ENCODE measurements at regions not wholly inside any gene's neighbourhood (a gene's known extent, or its start where the extent isn't known, plus 50 kb on each side); places are given as distances from the start of the nearest gene placed in this dataset.

- TF ChIP-seq, protein P1, sequence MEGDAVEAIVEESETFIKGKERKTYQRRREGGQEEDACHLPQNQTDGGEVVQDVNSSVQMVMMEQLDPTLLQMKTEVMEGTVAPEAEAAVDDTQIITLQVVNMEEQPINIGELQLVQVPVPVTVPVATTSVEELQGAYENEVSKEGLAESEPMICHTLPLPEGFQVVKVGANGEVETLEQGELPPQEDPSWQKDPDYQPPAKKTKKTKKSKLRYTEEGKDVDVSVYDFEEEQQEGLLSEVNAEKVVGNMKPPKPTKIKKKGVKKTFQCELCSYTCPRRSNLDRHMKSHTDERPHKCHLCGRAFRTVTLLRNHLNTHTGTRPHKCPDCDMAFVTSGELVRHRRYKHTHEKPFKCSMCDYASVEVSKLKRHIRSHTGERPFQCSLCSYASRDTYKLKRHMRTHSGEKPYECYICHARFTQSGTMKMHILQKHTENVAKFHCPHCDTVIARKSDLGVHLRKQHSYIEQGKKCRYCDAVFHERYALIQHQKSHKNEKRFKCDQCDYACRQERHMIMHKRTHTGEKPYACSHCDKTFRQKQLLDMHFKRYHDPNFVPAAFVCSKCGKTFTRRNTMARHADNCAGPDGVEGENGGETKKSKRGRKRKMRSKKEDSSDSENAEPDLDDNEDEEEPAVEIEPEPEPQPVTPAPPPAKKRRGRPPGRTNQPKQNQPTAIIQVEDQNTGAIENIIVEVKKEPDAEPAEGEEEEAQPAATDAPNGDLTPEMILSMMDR (conservative IDR thresholded peaks at IDR 0.05): no peak
- no peak overlapping the region for H3K27ac ChIP-seq (ENCODE audit: low read depth, low read length)
- no peak for DNase-seq
- H3K9me3 ChIP-seq (ENCODE audit: control insufficient read depth, low read length): no peaks in the 10 kb centered on the region
- WGBS, 2 experiments (ENCODE audit: insufficient coverage in 1 of 2, insufficient read length in 1 of 2): 100% methylated on average over 2 of the region's 2 CpGs; no CpG with 5 or more reads in 1 of the 2 experiments
- no peaks in the 10 kb centered on the region for H3K4me1 ChIP-seq (ENCODE audit: control insufficient read depth, insufficient read depth, low read length)
- no peak overlapping the region for H3K27ac Mint-ChIP-seq
- H3K27me3 ChIP-seq (ENCODE audit: control insufficient read depth, insufficient read depth, low read length, poor library complexity, severe bottlenecking): no peaks in the 10 kb centered on the region
- peaks cover 2% of the 10 kb centered on the region for H3K27me3 Mint-ChIP-seq (ENCODE audit: insufficient read depth)
- H3K4me3 Mint-ChIP-seq: no peak overlapping the region
- no peak overlapping the region for H3K4me3 ChIP-seq (ENCODE audit: low read length)
- H3K36me3 Mint-ChIP-seq (ENCODE audit: low read depth): no peaks in the 10 kb centered on the region
- H3K4me1 Mint-ChIP-seq: no peaks in the 10 kb centered on the region
- no peak overlapping the region for H3K9ac ChIP-seq (ENCODE audit: extremely low read depth, low read length, poor library complexity, severe bottlenecking)
- H3K9me3 Mint-ChIP-seq: no peaks in the 10 kb centered on the region
- H3K36me3 ChIP-seq (ENCODE audit: control insufficient read depth, insufficient read depth, low read length): no peaks in the 10 kb centered on the region
Measured at GRCh38 chr15:59830098-59830497, 141.0 kb upstream of the BNIP2 start.

GRCh38 chr15:59828861-59829260 is 139.7 kb upstream of the BNIP2 start:
- H3K4me1 ChIP-seq (ENCODE audit: control insufficient read depth, insufficient read depth, low read length): no peaks in the 10 kb centered on the region
- no peaks in the 10 kb centered on the region for H3K36me3 ChIP-seq (ENCODE audit: control insufficient read depth, insufficient read depth, low read length)
- Mint-ChIP-seq H3K4me3 (no peak overlapping the region), H3K9me3 (no peaks in the 10 kb centered on the region), H3K36me3 (ENCODE audit: low read depth) (no peaks in the 10 kb centered on the region), H3K4me1 (no peaks in the 10 kb centered on the region), H3K27ac (no peak overlapping the region), H3K27me3 (ENCODE audit: insufficient read depth) (peaks cover 2% of the 10 kb centered on the region)
- no peaks in the 10 kb centered on the region for H3K9me3 ChIP-seq (ENCODE audit: control insufficient read depth, low read length)
- 80 to 93% methylated on average over 6 to 15 of the region's 15 CpGs for WGBS, 2 experiments (ENCODE audit: insufficient coverage in 1 of 2, insufficient read length in 1 of 2)
- no peaks in the 10 kb centered on the region for H3K27me3 ChIP-seq (ENCODE audit: control insufficient read depth, insufficient read depth, low read length, poor library complexity, severe bottlenecking)
- TF ChIP-seq, protein P1 (conservative IDR thresholded peaks at IDR 0.05): no peak
- H3K27ac ChIP-seq (ENCODE audit: low read depth, low read length): no peak overlapping the region
- H3K9ac ChIP-seq (ENCODE audit: extremely low read depth, low read length, poor library complexity, severe bottlenecking): no peak overlapping the region
- no peak overlapping the region for H3K4me3 ChIP-seq (ENCODE audit: low read length)
- DNase-seq: no peak

DNA sequence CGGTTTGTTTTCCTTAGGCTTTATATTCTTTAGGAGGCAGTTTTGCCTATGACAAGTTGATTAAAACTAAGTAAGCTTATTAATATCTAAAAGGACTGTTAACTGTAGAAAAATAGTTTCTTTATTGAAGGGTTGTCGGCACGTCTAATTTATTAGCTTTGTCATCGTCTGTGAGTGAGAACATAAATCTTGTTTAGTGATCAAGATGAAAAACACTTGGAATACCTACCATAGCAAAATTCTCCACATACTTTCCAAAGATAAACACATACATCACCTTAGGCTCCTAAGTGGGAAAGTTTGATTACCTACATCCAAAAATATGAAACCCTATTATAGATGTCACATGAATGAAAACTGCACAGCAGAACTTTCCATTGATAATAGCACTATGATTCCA is 139.1 kb upstream of the BNIP2 start:
- Histone ChIP-seq H3K4me1 (ENCODE audit: control insufficient read depth, insufficient read depth, low read length) (no peaks in the 10 kb centered on the region), H3K36me3 (ENCODE audit: control insufficient read depth, insufficient read depth, low read length) (no peaks in the 10 kb centered on the region), H3K27me3 (ENCODE audit: control insufficient read depth, insufficient read depth, low read length, poor library complexity, severe bottlenecking) (no peaks in the 10 kb centered on the region), H3K4me3 (ENCODE audit: low read length) (no peak overlapping the region), H3K9ac (ENCODE audit: extremely low read depth, low read length, poor library complexity, severe bottlenecking) (no peak overlapping the region), H3K9me3 (ENCODE audit: control insufficient read depth, low read length) (no peaks in the 10 kb centered on the region), H3K27ac (ENCODE audit: low read depth, low read length) (no peak overlapping the region)
- no peak overlapping the region for H3K27ac Mint-ChIP-seq
- H3K36me3 Mint-ChIP-seq (ENCODE audit: low read depth): no peaks in the 10 kb centered on the region
- peaks cover 2% of the 10 kb centered on the region for H3K27me3 Mint-ChIP-seq (ENCODE audit: insufficient read depth)
- WGBS, 2 experiments (ENCODE audit: insufficient coverage in 1 of 2, insufficient read length in 1 of 2): 86 to 91% methylated on average over 1 to 4 of the region's 4 CpGs
- H3K4me1 Mint-ChIP-seq: no peaks in the 10 kb centered on the region
- TF ChIP-seq, protein P1 (conservative IDR thresholded peaks at IDR 0.05): no peak
- no peak overlapping the region for H3K4me3 Mint-ChIP-seq
- no peaks in the 10 kb centered on the region for H3K9me3 Mint-ChIP-seq
- no peak for DNase-seq

Measured in endodermal cell (in vitro differentiated cells).